DND-41 (cell line): ENCODE measurements at regions not wholly inside any gene's neighbourhood (a gene's known extent, or its start where the extent isn't known, plus 50 kb on each side); places are given as distances from the start of the nearest gene placed in this dataset.

Experiments
- EZH2 ChIP-seq: IDR thresholded peaks from 3 replicates; pipeline ENCODE4 v1.6.1; 2012; ENCODE audit warnings: borderline replicate concordance, low read depth, mild to moderate bottlenecking, moderate library complexity, low read length, inconsistent platforms; ENCODE audit not compliant: severe bottlenecking
- TF ChIP-seq, protein P1 (sequence below): IDR thresholded peaks from 2 replicates; pipeline ENCODE4 v1.5.1; 2012; ENCODE audit warnings: borderline replicate concordance, low read length, moderate library complexity, mild to moderate bottlenecking; ENCODE audit not compliant: poor library complexity, severe bottlenecking; ENCODE audit errors: extremely low read depth

GRCh38 chr3:1623896-1624295, 474.8 kb upstream of the CNTN4 start:
- TF ChIP-seq, protein P1, sequence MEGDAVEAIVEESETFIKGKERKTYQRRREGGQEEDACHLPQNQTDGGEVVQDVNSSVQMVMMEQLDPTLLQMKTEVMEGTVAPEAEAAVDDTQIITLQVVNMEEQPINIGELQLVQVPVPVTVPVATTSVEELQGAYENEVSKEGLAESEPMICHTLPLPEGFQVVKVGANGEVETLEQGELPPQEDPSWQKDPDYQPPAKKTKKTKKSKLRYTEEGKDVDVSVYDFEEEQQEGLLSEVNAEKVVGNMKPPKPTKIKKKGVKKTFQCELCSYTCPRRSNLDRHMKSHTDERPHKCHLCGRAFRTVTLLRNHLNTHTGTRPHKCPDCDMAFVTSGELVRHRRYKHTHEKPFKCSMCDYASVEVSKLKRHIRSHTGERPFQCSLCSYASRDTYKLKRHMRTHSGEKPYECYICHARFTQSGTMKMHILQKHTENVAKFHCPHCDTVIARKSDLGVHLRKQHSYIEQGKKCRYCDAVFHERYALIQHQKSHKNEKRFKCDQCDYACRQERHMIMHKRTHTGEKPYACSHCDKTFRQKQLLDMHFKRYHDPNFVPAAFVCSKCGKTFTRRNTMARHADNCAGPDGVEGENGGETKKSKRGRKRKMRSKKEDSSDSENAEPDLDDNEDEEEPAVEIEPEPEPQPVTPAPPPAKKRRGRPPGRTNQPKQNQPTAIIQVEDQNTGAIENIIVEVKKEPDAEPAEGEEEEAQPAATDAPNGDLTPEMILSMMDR: no peak
- TF ChIP-seq EZH2: no peak
